Activated T-helper 2 cell treated with anti-CD3 and anti-CD28 coated beads, Interferon-gamma antibody, Interleukin-2, Interleukin-4, amounts not matched to agents 10 μg/mL and 5 μg/mL and 100 μg/mL, durations not matched to agents 14 hours and 24 hours and 36 hours (primary cell): ENCODE measurements at regions not wholly inside any gene's neighbourhood (a gene's known extent, or its start where the extent isn't known, plus 50 kb on each side); places are given as distances from the start of the nearest gene placed in this dataset.

Experiments
- DNase-seq: peaks from one replicate; pipeline ENCODE4 v3.0.0; 2021; ENCODE audit warnings: low spot score
- H3K27ac Mint-ChIP-seq: one replicate; pipeline ENCODE4 v1.8.0; 2021; ENCODE audit warnings: mixed read lengths
- H3K27me3 Mint-ChIP-seq: one replicate; pipeline ENCODE4 v1.8.0; 2021; ENCODE audit warnings: low read depth, mixed read lengths
- H3K36me3 Mint-ChIP-seq: one replicate; pipeline ENCODE4 v1.8.0; 2021; ENCODE audit warnings: low read depth, mixed read lengths
- H3K4me1 Mint-ChIP-seq: one replicate; pipeline ENCODE4 v1.8.0; 2021; ENCODE audit warnings: low read depth, mixed read lengths
- H3K4me3 Mint-ChIP-seq: one replicate; pipeline ENCODE4 v1.8.0; 2021; ENCODE audit warnings: low read depth, mild to moderate bottlenecking, moderate library complexity, mixed read lengths
- H3K9me3 Mint-ChIP-seq: one replicate; pipeline ENCODE4 v1.8.0; 2021; ENCODE audit warnings: mixed read lengths
- intact Hi-C: fragments of 100-400 bp; cut with micrococcal nuclease; formaldehyde crosslinking; loops from one replicate; pipeline ENCODE4 v1.15.1; 2023

DNA sequence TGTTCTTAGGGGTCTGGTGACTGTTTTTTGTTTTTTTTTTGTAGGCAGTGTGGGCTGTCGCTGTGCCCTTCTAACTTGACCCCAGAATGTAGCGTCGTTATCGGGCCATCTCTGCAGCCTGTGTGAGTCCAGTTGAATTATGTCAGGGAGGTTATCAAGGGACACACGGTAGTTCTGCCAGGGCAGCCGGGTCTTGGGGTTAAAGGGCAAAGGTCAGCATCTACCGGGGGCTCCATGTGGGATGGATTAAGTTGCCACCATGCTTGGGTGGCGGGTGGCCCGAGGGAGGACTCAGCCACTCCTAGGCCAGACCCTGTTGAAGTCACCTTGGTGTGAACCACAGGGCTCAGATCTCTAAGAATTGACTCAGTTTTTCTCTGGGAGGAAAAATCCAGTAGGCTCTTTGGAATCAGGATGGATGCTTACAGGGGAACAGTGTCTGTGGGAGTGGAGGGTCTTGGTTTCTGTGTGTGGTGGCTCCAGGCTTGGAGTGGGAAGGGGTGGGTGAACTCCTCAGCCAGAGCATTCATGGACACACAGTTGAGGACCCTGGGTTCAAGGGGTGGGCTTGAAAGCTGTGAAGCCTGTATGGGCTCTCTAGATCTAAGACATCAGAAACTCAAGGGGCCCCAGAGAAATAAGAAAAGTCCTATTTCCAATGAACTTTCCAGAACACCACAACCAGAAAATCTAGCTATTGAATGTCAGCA is 191.7 kb downstream of the IRF8 start:
- intact Hi-C loops: no loop called here
- no peak for DNase-seq
- Mint-ChIP-seq H3K9me3 (no peaks in the 10 kb centered on the region), H3K4me3 (no peak overlapping the region), H3K4me1 (peaks cover 4% of the 10 kb centered on the region), H3K36me3 (no peaks in the 10 kb centered on the region), H3K27me3 (no peaks in the 10 kb centered on the region), H3K27ac (no peak overlapping the region)

DNA sequence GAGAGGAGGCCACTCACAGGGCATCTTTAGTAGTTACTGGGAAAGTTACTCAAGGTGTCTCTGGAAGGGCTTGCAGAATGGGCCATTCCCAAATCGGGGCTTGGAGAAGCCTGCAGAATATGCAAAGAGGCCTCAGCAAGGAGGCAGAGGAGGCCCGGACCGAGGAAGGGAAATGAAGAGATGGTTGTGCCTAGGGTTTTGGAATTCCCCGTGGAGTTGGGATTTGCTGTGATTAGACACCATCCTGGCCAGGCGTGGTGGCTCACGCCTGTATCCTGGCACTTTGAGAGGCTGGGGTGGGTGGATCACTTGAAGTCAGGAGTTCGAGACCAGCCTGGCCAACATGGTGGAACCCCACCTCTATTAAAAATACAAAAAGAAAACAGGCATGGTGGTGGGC is 193.0 kb downstream of the IRF8 start:
- no peaks in the 10 kb centered on the region for H3K27me3 Mint-ChIP-seq
- intact Hi-C loops: no loop called here
- H3K9me3 Mint-ChIP-seq: no peaks in the 10 kb centered on the region
- H3K4me1 Mint-ChIP-seq: peaks cover 2% of the 10 kb centered on the region
- no peak for DNase-seq
- H3K27ac Mint-ChIP-seq: no peak overlapping the region
- H3K4me3 Mint-ChIP-seq: no peak overlapping the region
- no peaks in the 10 kb centered on the region for H3K36me3 Mint-ChIP-seq

DNA sequence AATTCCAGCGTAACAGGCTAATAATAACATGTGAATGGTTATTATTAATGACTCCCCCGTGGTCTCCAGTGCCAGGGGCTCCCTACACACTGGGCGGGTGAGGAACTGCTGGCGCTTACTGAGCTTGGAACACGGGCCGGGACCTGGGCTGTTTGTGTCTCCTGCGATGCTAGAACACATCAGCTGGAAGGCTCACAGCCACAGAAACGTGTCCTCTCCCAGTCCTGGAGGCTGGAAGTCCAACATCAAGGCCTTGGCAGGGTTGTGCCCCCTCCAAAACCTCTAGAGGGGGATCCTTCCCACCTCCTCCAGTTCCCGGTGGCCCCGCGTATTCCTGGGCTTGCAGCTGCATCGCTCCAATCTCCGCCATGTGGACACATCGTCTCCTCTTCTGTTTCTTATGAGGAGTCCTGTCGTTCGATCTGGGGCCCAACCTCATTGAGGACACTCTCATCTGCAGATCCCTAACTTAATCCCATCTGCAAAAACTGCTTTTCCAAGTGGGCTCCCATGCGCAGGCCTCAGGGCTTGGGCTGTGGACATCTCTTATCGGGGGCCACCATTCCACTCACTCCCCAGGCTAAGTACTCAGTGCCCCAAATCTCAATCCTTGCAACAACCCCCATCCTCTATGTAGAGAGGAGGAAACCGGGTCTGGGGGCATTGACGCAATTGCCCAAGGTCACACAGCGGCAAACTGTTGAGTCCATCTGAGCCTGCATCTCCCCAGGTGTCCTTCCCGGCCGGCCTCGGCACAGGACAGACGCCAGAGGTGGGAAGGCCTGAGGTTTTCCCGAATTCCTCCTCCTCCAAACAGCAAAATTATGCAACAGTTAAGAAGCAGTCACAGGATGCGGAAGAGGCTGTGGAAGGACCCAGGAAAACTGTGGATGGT is 193.9 kb downstream of the IRF8 start:
- no peaks in the 10 kb centered on the region for H3K36me3 Mint-ChIP-seq
- no peaks in the 10 kb centered on the region for H3K27me3 Mint-ChIP-seq
- no peaks in the 10 kb centered on the region for H3K9me3 Mint-ChIP-seq
- no peak overlapping the region for H3K27ac Mint-ChIP-seq
- intact Hi-C loops: no loop called here
- H3K4me3 Mint-ChIP-seq: no peak overlapping the region
- no peak for DNase-seq
- peaks cover 2% of the 10 kb centered on the region for H3K4me1 Mint-ChIP-seq

DNA sequence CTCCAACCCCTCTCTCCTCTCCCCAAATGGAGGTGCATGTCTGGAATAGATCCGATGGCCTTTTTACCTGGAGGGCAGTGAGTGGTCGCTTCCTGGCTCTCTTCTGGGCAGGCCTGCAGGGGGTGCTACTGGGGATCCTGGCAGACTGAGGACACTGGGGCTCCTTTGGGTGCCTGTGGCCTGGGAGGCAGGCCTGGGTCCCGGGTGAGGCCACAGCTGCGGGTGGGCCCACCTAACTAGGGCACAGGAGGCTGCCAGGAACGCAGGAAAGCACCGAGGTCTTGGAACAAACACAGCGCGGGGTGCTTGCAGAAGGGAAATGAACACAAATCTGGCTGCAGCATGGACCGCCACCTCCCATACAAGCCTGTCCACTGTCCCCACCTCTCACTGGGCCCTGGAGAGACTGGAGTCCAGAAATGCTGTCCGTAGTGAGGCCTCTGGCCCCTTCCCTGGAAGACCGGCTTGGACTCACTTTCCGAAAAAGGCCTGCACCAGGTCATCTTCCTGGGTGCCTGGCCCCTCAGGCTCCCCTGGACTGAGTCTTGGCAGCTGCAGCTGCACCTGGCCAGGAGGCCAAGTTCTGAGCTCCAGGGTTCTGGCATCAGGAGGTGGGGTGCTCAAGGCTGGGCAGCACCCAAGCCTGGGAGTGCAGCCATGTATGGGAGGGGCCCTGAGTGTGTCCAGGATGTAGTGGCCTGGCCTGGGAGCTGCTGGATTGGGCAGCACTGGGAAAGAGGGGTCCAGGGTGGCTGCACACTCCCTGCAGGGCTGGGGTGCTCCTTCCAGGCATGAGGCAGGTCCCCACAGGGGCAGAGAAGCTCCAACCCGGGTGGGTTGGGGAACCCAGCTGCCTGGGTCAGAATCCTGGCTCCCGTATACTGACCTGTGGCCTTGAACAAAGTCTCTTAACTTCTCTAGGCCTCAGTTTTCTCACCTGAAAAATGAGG is 195.1 kb downstream of the IRF8 start:
- intact Hi-C loops: no loop called here
- no peaks in the 10 kb centered on the region for H3K27me3 Mint-ChIP-seq
- no peak overlapping the region for H3K27ac Mint-ChIP-seq
- no peak overlapping the region for H3K4me3 Mint-ChIP-seq
- H3K9me3 Mint-ChIP-seq: no peaks in the 10 kb centered on the region
- H3K4me1 Mint-ChIP-seq: peaks cover 2% of the 10 kb centered on the region
- DNase-seq: no peak
- no peaks in the 10 kb centered on the region for H3K36me3 Mint-ChIP-seq

DNA sequence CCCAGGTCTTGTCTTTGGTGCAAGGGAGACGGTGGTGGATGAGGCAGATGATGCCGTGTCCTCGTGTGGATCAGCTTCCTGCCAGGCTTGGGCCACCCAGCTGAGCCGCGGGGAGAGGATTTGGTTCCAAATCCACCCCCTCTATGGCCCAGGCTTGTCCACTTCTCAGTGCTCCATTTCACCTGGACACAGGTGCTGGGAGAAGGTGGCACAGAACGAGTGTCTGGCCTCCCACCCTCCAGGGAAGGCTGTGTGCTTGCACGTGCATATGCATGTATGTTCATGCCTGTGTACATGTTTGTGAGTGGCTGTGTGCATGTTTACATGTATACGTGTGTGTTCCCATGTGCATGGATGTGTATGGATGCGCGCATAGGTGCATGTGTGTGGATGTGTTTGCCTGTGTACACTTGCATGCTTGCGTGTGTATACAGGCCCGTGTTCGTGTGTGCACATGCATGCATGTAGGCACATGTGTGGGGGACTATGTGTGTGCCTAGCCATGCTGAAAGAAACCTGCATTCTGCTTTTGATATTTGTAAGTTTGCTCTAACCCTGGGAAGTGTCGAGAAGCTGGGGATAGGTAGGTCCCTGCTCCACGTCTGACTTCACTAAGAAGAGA is 196.3 kb downstream of the IRF8 start:
- Mint-ChIP-seq H3K36me3 (no peaks in the 10 kb centered on the region), H3K4me1 (no peaks in the 10 kb centered on the region), H3K4me3 (no peak overlapping the region), H3K27me3 (no peaks in the 10 kb centered on the region), H3K27ac (no peak overlapping the region), H3K9me3 (no peaks in the 10 kb centered on the region)
- intact Hi-C loops: no loop called here
- no peak for DNase-seq

DNA sequence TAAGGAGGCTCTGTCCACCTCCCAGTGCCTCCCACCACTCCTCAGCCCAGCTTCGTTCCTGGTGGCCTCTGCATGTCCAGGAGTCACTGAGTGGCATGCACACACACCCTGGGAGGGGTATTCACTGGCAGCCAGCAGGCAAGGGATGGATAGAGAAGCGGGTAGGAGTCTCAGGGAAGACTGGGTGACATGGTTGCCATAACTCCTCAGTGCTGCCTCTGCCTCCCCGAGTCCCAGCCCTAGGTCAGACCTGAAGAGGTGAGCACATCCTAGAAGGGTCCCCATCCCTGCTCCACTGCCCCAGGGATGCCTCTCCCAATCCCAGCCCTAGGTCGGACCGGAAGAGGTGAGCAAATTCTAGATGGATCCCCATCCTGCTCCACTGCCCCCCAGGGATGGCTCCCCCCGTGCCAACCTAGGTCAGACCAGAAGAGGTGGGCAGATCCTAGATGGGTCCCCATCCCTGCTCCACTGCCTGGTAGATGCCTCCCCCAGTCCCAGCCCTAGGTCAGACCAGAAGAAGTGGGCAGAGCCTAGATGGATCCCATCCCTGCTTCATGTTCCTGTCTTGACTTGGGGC is 197.0 kb downstream of the IRF8 start:
- intact Hi-C loops: no loop called here
- H3K27ac Mint-ChIP-seq: no peak overlapping the region
- H3K4me3 Mint-ChIP-seq: no peak overlapping the region
- no peak for DNase-seq
- H3K9me3 Mint-ChIP-seq: no peaks in the 10 kb centered on the region
- no peaks in the 10 kb centered on the region for H3K4me1 Mint-ChIP-seq
- no peaks in the 10 kb centered on the region for H3K27me3 Mint-ChIP-seq
- no peaks in the 10 kb centered on the region for H3K36me3 Mint-ChIP-seq

DNA sequence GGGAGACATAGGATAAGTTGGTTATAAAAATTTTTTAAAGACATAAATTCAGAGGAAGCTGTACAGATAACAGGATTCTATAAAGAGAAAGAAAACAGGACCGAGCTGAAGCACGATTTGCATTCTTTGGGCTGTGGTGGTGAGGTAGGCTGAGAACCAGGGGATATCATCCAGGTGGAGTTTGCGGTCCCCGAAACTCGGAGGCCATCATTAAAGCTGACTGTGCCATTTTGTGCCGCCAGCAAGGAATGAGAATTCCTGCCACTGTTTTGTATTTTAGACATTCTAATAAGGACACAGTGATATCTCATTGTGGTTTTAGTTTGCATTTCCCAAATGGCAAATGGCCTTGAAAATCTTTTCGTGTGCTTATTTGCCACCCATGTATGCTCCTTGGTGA is 197.9 kb downstream of the IRF8 start:
- H3K9me3 Mint-ChIP-seq: no peaks in the 10 kb centered on the region
- H3K27me3 Mint-ChIP-seq: no peaks in the 10 kb centered on the region
- intact Hi-C loops: no loop called here
- no peak for DNase-seq
- no peaks in the 10 kb centered on the region for H3K4me1 Mint-ChIP-seq
- H3K36me3 Mint-ChIP-seq: no peaks in the 10 kb centered on the region
- H3K4me3 Mint-ChIP-seq: no peak overlapping the region
- H3K27ac Mint-ChIP-seq: no peak overlapping the region

DNA sequence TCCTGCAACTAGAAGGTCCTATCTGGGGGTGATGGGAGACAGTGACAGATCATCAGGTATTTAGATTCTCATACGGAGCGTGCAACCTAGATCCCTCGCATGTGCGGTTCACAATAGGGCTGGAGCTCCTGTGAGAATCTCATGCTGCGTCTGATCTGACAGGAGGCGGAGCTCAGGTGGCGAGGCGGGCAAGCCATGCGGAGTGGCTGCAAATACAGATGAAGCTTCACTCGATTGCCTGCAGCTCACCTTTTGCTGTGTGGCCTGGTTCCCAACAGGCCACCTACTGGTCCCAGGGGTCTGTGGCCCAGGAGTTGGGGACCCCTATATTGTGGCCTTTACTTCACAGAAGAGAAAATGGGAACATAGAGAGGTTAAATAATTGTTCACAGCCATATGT is 200.4 kb downstream of the IRF8 start:
- H3K27me3 Mint-ChIP-seq: no peaks in the 10 kb centered on the region
- no peak for DNase-seq
- H3K4me3 Mint-ChIP-seq: no peak overlapping the region
- intact Hi-C loops: no loop called here
- no peaks in the 10 kb centered on the region for H3K4me1 Mint-ChIP-seq
- no peaks in the 10 kb centered on the region for H3K9me3 Mint-ChIP-seq
- H3K27ac Mint-ChIP-seq: no peak overlapping the region
- H3K36me3 Mint-ChIP-seq: no peaks in the 10 kb centered on the region

DNA sequence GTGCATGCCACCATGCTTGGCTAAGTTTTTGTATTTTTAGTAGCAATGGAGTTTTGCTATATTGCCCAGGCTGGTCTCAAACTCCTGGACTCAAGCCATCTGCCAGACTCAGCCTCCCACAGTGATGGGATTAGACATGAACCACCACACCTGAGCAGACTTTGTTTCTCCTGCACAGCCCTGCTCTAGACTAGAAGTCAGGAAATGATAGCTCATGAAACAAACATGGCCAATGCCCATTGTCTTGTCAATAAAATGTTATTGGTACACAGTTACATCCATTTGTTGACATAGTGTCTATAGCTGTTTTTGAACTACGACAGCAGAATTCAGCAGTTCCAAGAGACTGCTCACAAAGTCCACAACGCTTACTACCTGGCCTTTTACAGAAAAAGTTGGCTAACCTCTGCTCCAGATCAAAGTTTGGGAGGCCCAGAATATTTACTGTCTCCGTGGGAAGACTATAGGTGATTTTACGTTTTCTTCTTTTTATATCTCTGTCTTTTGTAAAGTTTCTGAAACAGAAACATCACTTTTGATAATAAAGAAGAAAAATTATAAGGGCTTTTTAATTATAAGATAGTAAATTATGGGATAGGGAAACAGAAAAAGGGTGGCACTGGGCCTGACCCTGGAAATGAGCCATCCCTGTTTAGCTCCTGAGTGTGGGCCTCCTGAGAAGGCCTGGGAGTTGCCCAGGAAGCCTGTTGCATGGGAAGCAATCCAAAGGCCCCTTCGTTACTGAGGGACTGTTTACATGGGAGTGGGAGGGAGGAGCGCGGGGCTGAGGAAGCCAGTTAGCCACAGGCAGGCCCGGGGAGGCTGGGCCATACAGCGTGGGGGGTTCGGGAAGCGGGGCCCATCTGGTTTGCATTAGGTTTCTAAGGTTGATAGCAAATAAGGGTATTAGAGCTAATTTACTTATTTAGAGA is 201.5 kb downstream of the IRF8 start:
- H3K36me3 Mint-ChIP-seq: no peaks in the 10 kb centered on the region
- intact Hi-C loops: no loop called here
- H3K4me1 Mint-ChIP-seq: no peaks in the 10 kb centered on the region
- H3K27ac Mint-ChIP-seq: no peak overlapping the region
- no peak overlapping the region for H3K4me3 Mint-ChIP-seq
- H3K27me3 Mint-ChIP-seq: no peaks in the 10 kb centered on the region
- H3K9me3 Mint-ChIP-seq: no peaks in the 10 kb centered on the region
- no peak for DNase-seq

DNA sequence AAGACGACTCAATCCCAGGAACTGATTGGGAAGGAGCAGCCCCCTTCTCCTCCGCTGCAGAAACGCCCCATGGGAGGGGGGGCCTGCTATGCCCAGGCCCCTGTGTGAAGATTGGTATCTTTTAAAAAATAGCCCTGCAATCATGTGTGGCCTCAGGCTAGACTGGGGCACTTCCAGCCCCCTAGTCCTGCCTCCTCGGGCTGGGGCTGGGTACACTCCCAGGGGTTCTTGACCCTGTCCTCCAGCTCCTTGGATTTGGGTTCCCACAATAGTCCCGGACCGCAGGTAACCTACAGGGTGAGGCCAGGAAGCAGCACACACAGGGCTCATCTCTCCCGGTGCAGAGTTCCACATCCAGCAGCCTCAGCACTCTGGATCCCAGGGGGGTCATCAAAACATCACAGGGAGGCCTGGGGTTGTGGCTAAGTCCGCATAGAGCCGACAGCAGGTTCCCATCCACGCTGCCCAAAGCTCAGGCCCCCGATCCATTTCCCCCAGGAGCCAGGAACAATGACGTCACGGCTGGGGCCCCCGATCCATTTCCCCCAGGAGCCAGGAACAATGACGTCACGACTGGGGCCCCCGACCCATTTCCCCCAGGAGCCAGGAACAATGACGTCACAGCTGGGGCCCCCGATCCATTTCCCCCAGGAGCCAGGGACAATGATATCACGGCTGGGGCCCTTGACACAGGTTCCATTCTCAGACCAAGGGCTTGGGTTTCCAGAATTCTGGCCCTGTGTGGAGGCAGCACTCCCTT is 202.4 kb downstream of the IRF8 start:
- no peak for DNase-seq
- Mint-ChIP-seq H3K4me1 (no peaks in the 10 kb centered on the region), H3K9me3 (no peaks in the 10 kb centered on the region), H3K27ac (no peak overlapping the region), H3K36me3 (no peaks in the 10 kb centered on the region), H3K4me3 (no peak overlapping the region), H3K27me3 (no peaks in the 10 kb centered on the region)
- intact Hi-C loops: no loop called here

DNA sequence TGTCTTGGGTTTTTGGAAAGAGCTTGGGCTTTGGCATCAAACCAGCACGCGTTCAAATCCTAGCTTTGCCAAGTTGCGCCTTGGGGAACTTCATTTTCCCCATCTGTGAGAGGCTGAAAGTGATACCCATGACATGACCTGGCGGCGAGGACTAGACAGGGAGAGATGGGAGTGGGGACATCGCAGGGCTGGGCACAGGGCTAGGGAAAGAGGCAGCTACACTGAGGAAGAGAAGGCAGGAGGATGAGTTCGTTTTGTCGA is 202.9 kb downstream of the IRF8 start:
- H3K4me1 Mint-ChIP-seq: no peaks in the 10 kb centered on the region
- intact Hi-C loops: no loop called here
- no peaks in the 10 kb centered on the region for H3K36me3 Mint-ChIP-seq
- H3K27me3 Mint-ChIP-seq: no peaks in the 10 kb centered on the region
- no peak for DNase-seq
- H3K4me3 Mint-ChIP-seq: no peak overlapping the region
- H3K9me3 Mint-ChIP-seq: no peaks in the 10 kb centered on the region
- H3K27ac Mint-ChIP-seq: no peak overlapping the region
